PC-3 (cell line): ENCODE measurements at regions not wholly inside any gene's neighbourhood (a gene's known extent, or its start where the extent isn't known, plus 50 kb on each side); places are given as distances from the start of the nearest gene placed in this dataset.

ENCODE experiments used
- EZH2 ChIP-seq: fragments of 300-600 bp; sonication (generic); IDR thresholded peaks from one replicate; pipeline ENCODE4 v1.6.1; 2017; ENCODE audit warnings: antibody characterized with exemption, mild to moderate bottlenecking, low read length; ENCODE audit not compliant: unreplicated experiment
- TF ChIP-seq, protein P1 (sequence below): fragments of 300-600 bp; sonication (generic); conservative IDR thresholded peaks from 2 replicates; pipeline ENCODE4 v1.5.1; 2017; ENCODE audit warnings: antibody characterized with exemption, low read depth, mild to moderate bottlenecking, low read length

DNA sequence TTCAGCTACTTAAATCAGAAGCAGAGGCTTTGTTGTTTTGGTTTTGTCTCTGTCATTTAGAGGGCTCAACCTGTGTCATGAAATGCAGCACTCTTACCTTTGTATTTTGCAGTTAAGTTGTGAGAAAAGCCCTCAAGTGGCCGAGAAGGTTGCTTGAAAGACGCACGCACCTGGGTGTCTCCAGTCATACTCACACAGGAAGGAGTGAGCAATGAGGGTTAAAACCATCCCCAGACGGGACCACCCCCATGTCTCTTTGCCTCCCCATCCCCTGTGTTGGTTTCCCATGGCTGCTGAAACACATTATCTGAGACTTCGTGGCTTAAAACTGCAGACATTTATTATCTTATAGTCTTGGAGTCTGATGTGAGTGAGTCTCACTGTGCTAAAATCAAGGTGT is 376.1 kb upstream of the CFAP20DC start:
- TF ChIP-seq, protein P1, sequence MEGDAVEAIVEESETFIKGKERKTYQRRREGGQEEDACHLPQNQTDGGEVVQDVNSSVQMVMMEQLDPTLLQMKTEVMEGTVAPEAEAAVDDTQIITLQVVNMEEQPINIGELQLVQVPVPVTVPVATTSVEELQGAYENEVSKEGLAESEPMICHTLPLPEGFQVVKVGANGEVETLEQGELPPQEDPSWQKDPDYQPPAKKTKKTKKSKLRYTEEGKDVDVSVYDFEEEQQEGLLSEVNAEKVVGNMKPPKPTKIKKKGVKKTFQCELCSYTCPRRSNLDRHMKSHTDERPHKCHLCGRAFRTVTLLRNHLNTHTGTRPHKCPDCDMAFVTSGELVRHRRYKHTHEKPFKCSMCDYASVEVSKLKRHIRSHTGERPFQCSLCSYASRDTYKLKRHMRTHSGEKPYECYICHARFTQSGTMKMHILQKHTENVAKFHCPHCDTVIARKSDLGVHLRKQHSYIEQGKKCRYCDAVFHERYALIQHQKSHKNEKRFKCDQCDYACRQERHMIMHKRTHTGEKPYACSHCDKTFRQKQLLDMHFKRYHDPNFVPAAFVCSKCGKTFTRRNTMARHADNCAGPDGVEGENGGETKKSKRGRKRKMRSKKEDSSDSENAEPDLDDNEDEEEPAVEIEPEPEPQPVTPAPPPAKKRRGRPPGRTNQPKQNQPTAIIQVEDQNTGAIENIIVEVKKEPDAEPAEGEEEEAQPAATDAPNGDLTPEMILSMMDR, result no peak
- TF ChIP-seq EZH2, result no peak
